ENCODE measurements at regions not wholly inside any gene's neighbourhood (a gene's known extent, or its start where the extent isn't known, plus 50 kb on each side); places are given as distances from the start of the nearest gene placed in this dataset.
"Not testable (repeated sequence)": the region's sequence is repeated elsewhere in the genome, so short reads cannot be mapped to it uniquely, and the experiment has no call there.

- no peak for DNase-seq
Measured at GRCh38 chr1:82792151-82792550, 991.4 kb downstream of the ADGRL2 start.

GRCh38 chr1:82790556-82790955 lies 989.8 kb downstream of the ADGRL2 start:
- no peak for DNase-seq

- DNase-seq: no peak
Measured at GRCh38 chr1:82788660-82789059, 987.9 kb downstream of the ADGRL2 start.

- no peak for DNase-seq
Measured at GRCh38 chr1:82788038-82788437, 987.3 kb downstream of the ADGRL2 start.

GRCh38 chr1:82786883-82787282 lies 986.1 kb downstream of the ADGRL2 start:
- DNase-seq: no peak

GRCh38 chr1:82785268-82785790 lies 984.6 kb downstream of the ADGRL2 start:
- no peak for DNase-seq

GRCh38 chr1:82783044-82783443 lies 982.3 kb downstream of the ADGRL2 start:
- no peak for DNase-seq

GRCh38 chr1:82782599-82782998 lies 981.9 kb downstream of the ADGRL2 start:
- DNase-seq: no peak

GRCh38 chr1:82778612-82779011 lies 977.9 kb downstream of the ADGRL2 start:
- DNase-seq: no peak

- no peak for DNase-seq
Measured at GRCh38 chr1:82777240-82777639, 976.5 kb downstream of the ADGRL2 start.

- DNase-seq: not testable (repeated sequence)
Measured at GRCh38 chr1:82776730-82777129, 976.0 kb downstream of the ADGRL2 start.

- no peak for DNase-seq
Measured at GRCh38 chr1:82775406-82776000, 974.8 kb downstream of the ADGRL2 start.

- no peak for DNase-seq
Measured at GRCh38 chr1:82762829-82763532, 962.2 kb downstream of the ADGRL2 start.

- no peak for DNase-seq
Measured at GRCh38 chr1:82759035-82759434, 958.3 kb downstream of the ADGRL2 start.

GRCh38 chr1:82755671-82756070 lies 954.9 kb downstream of the ADGRL2 start:
- no peak for DNase-seq

GRCh38 chr1:82755191-82755590 lies 954.5 kb downstream of the ADGRL2 start:
- DNase-seq: no peak

- DNase-seq: no peak
Measured at GRCh38 chr1:82752046-82752445, 951.3 kb downstream of the ADGRL2 start.

GRCh38 chr1:82733645-82734044 lies 932.9 kb downstream of the ADGRL2 start:
- DNase-seq: no peak

GRCh38 chr1:82731216-82731615 lies 930.5 kb downstream of the ADGRL2 start:
- no peak for DNase-seq

GRCh38 chr1:82728206-82728605 lies 927.5 kb downstream of the ADGRL2 start:
- no peak for DNase-seq

- DNase-seq: no peak
Measured at GRCh38 chr1:82724246-82724645, 923.5 kb downstream of the ADGRL2 start.

GRCh38 chr1:82722608-82723007 lies 921.9 kb downstream of the ADGRL2 start:
- no peak for DNase-seq

- DNase-seq: no peak
Measured at GRCh38 chr1:82721702-82722101, 921.0 kb downstream of the ADGRL2 start.

- no peak for DNase-seq
Measured at GRCh38 chr1:82718719-82719419, 918.1 kb downstream of the ADGRL2 start.

Data from DMS79 treated with DMSO at 0.1 percent for 48 hours (cell line).